AG08396 (cell line): ENCODE measurements at regions not wholly inside any gene's neighbourhood (a gene's known extent, or its start where the extent isn't known, plus 50 kb on each side); places are given as distances from the start of the nearest gene placed in this dataset.
"Not testable (repeated sequence)": the region's sequence is repeated elsewhere in the genome, so short reads cannot be mapped to it uniquely, and the experiment has no call there.

Experiments
- DNase-seq: peaks from one replicate; pipeline ENCODE4 v3.0.0; 2012; ENCODE audit warnings: low spot score, mixed read lengths

- no peak for DNase-seq
Measured at GRCh38 chr6:113713665-113714064, 143.5 kb upstream of the MARCKS start.

- DNase-seq = no peak
Measured at GRCh38 chr6:113718588-113718987, 138.6 kb upstream of the MARCKS start.

GRCh38 chr6:113719064-113719463 is 138.1 kb upstream of the MARCKS start:
- no peak for DNase-seq

GRCh38 chr6:113719545-113719944 is 137.6 kb upstream of the MARCKS start:
- peak; percentile 18 for DNase-seq

- no peak for DNase-seq
Measured at GRCh38 chr6:113723182-113723581, 134.0 kb upstream of the MARCKS start.

GRCh38 chr6:113724927-113725326 is 132.2 kb upstream of the MARCKS start:
- not testable (repeated sequence) for DNase-seq

GRCh38 chr6:113731541-113731940 is 125.6 kb upstream of the MARCKS start:
- no peak for DNase-seq

GRCh38 chr6:113732384-113732966 is 124.7 kb upstream of the MARCKS start:
- DNase-seq = no peak

- no peak for DNase-seq
Measured at GRCh38 chr6:113733381-113733780, 123.8 kb upstream of the MARCKS start.

GRCh38 chr6:113734982-113735381 is 122.2 kb upstream of the MARCKS start:
- no peak for DNase-seq

- no peak for DNase-seq
Measured at GRCh38 chr6:113735491-113735890, 121.7 kb upstream of the MARCKS start.

GRCh38 chr6:113736978-113737377 is 120.2 kb upstream of the MARCKS start:
- no peak for DNase-seq

- DNase-seq = no peak
Measured at GRCh38 chr6:113739041-113739655, 118.0 kb upstream of the MARCKS start.

- DNase-seq = no peak
Measured at GRCh38 chr6:113741651-113742050, 115.5 kb upstream of the MARCKS start.

- DNase-seq = no peak
Measured at GRCh38 chr6:113742342-113742741, 114.8 kb upstream of the MARCKS start.

- no peak for DNase-seq
Measured at GRCh38 chr6:113744861-113745260, 112.3 kb upstream of the MARCKS start.

- no peak for DNase-seq
Measured at GRCh38 chr6:113750151-113750855, 106.8 kb upstream of the MARCKS start.

- no peak for DNase-seq
Measured at GRCh38 chr6:113754291-113754690, 102.9 kb upstream of the MARCKS start.

- DNase-seq = no peak
Measured at GRCh38 chr6:113755449-113756289, 101.5 kb upstream of the MARCKS start.

- no peak for DNase-seq
Measured at GRCh38 chr6:113756290-113756665, 100.9 kb upstream of the MARCKS start.

GRCh38 chr6:113758214-113758613 is 98.9 kb upstream of the MARCKS start:
- no peak for DNase-seq

GRCh38 chr6:113758826-113759574 is 98.1 kb upstream of the MARCKS start:
- no peak for DNase-seq
